ENCODE measurements at regions not wholly inside any gene's neighbourhood (a gene's known extent, or its start where the extent isn't known, plus 50 kb on each side); places are given as distances from the start of the nearest gene placed in this dataset.

DNA sequence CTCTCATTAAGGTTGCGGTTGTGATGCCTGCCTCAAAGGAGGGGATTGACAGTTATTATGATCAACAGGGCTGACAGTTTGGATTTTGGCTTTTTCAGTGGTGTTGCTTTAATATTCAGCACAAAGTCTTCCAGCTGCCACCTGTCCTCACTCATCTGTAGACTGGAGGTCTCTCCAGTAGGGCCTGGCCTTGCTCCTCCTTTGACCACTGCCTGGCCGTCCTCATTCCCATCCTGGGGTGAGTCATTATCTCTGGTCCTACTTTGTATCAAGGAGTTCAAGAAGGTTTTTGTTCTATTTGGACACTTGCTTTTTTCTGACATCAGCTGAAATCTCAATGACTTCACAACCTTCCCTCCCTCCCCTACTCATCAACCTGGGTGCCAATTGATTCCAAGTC lies 95.1 kb upstream of the ZPLD1 start:
- Histone ChIP-seq H3K36me3 (no peaks in the 10 kb centered on the region), H3K27me3 (no peaks in the 10 kb centered on the region), H3K4me3 (no peak overlapping the region), H3K4me1 (no peaks in the 10 kb centered on the region), H3K9me3 (no peaks in the 10 kb centered on the region), H3K27ac (no peak overlapping the region)
- in situ Hi-C loops (cut with MboI; ENCODE audit: low sequenced_read_pairs in 4 of 4) (no loop called here), intact Hi-C loops (cut with DNase I; ENCODE audit: low total_unique reads) (no loop called here)
- TF ChIP-seq POLR2A (IDR thresholded peaks at IDR 0.05), result no peak
- TF ChIP-seq, protein P1, sequence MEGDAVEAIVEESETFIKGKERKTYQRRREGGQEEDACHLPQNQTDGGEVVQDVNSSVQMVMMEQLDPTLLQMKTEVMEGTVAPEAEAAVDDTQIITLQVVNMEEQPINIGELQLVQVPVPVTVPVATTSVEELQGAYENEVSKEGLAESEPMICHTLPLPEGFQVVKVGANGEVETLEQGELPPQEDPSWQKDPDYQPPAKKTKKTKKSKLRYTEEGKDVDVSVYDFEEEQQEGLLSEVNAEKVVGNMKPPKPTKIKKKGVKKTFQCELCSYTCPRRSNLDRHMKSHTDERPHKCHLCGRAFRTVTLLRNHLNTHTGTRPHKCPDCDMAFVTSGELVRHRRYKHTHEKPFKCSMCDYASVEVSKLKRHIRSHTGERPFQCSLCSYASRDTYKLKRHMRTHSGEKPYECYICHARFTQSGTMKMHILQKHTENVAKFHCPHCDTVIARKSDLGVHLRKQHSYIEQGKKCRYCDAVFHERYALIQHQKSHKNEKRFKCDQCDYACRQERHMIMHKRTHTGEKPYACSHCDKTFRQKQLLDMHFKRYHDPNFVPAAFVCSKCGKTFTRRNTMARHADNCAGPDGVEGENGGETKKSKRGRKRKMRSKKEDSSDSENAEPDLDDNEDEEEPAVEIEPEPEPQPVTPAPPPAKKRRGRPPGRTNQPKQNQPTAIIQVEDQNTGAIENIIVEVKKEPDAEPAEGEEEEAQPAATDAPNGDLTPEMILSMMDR (IDR thresholded peaks at IDR 0.05 in 4 of 5, conservative IDR thresholded peaks at IDR 0.05 in 1 of 5), result no peak
- no peak for ATAC-seq
- DNase-seq, result no peak

DNA sequence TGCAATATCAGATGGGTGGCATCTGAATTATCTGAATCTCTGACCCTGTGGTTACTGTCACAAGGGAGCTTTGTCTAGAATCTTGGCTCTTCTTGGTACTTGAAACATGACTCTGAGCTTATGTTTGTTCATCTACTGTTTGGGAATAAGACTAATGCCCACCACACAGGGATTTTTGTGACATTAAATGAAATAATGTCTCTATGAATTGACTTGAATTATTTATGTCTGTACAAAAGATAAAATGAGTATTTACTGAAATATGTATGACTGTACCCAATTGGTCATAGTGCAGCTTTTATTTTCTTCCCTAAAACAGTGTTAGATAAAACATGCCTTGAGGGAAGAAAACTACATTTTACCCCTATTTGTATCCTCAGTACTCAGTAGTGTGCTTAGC lies 87.9 kb upstream of the ZPLD1 start:
- DNase-seq (no peak), ATAC-seq (no peak)
- no peaks in the 10 kb centered on the region for H3K4me1 ChIP-seq
- intact Hi-C loops (cut with DNase I; ENCODE audit: low total_unique reads), result no loop called here
- no peak for TF ChIP-seq POLR2A (IDR thresholded peaks at IDR 0.05)
- TF ChIP-seq, protein P1 (IDR thresholded peaks at IDR 0.05 in 4 of 5, conservative IDR thresholded peaks at IDR 0.05 in 1 of 5), result no peak
- H3K9me3 ChIP-seq, result no peaks in the 10 kb centered on the region
- no peaks in the 10 kb centered on the region for H3K36me3 ChIP-seq
- no peak overlapping the region for H3K27ac ChIP-seq
- in situ Hi-C loops (cut with MboI; ENCODE audit: low sequenced_read_pairs in 4 of 4), result no loop called here
- H3K27me3 ChIP-seq, result no peaks in the 10 kb centered on the region
- H3K4me3 ChIP-seq, result no peak overlapping the region

DNA sequence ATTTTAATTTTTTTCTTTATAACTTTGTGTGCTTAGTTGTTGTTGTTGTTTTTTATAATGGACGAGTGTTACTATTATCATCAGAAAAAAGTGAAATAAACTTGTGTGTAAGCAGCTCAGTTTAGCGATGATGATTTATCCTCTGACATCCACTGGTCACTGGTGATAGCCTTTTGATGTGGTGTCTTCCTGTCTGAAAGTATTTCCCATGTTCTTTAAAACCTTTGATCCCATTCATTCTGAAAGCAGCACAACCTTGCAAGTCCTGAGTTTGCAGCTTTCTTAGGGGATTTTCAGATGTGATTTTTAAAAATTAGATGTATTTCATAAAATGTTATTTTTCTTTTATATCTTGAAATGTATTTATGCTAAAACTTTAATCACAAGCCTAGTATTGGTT lies 85.9 kb upstream of the ZPLD1 start:
- TF ChIP-seq, protein P1 (IDR thresholded peaks at IDR 0.05 in 4 of 5, conservative IDR thresholded peaks at IDR 0.05 in 1 of 5), result no peak
- TF ChIP-seq POLR2A (IDR thresholded peaks at IDR 0.05), result no peak
- no peak overlapping the region for H3K4me3 ChIP-seq
- no peak for DNase-seq

DNA sequence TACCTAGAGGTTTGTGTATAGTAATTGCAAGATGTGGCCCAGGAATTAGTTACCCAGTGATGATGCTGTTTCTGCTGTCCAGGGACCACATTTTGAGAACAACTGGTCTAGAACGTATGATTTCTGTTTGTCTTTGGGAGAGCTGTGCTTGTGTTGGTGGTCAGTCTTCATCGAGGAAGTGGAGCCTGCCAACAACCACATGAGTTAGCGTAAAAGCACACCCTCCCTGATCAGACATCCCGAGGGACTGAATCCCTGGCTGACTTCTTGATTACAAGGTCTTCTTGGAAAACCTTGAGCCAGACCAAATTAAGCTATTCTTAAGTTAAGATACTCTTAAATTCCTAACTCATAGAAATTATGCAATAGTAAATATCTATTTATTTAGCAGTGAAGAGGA lies 81.7 kb upstream of the ZPLD1 start:
- in situ Hi-C loops (cut with MboI; ENCODE audit: low sequenced_read_pairs in 4 of 4), result no loop called here
- DNase-seq, result no peak

More for the DNA sequence above, 85.9 kb upstream of the ZPLD1 start:
- no peaks in the 10 kb centered on the region for H3K36me3 ChIP-seq
- no peak for ATAC-seq
- H3K9me3 ChIP-seq, result no peaks in the 10 kb centered on the region
- in situ Hi-C loops (cut with MboI; ENCODE audit: low sequenced_read_pairs in 4 of 4) (no loop called here), intact Hi-C loops (cut with DNase I; ENCODE audit: low total_unique reads) (no loop called here)
- no peaks in the 10 kb centered on the region for H3K27me3 ChIP-seq
- no peaks in the 10 kb centered on the region for H3K4me1 ChIP-seq
- no peak overlapping the region for H3K27ac ChIP-seq

DNA sequence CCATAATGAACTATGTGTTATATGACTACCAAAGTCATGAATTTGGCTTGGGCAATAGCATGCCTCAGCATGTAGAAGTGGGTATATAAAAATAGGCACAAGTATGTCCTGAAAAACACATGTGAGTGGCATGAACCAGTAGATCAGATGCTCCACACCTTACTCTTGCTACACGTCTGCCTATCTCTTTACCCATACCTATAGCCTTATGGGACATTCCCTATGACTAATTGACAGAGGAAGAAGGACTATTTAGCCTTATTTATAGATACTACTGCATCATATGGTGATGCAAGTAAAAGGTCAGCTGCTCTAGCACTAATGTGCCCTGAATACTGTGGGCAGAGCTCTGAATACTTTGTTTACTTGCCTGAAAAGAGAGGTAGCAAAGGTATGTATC lies 81.0 kb upstream of the ZPLD1 start:
- intact Hi-C loops (cut with DNase I; ENCODE audit: low total_unique reads) (no loop called here), in situ Hi-C loops (cut with MboI; ENCODE audit: low sequenced_read_pairs in 4 of 4) (no loop called here)
- TF ChIP-seq, protein P1 (IDR thresholded peaks at IDR 0.05 in 4 of 5, conservative IDR thresholded peaks at IDR 0.05 in 1 of 5), result no peak
- TF ChIP-seq POLR2A (IDR thresholded peaks at IDR 0.05), result no peak
- H3K4me1 ChIP-seq, result no peaks in the 10 kb centered on the region
- no peak overlapping the region for H3K27ac ChIP-seq
- no peak for ATAC-seq
- DNase-seq, result no peak
- H3K36me3 ChIP-seq, result no peaks in the 10 kb centered on the region
- no peaks in the 10 kb centered on the region for H3K27me3 ChIP-seq
- no peaks in the 10 kb centered on the region for H3K9me3 ChIP-seq
- H3K4me3 ChIP-seq, result no peak overlapping the region

More for the DNA sequence above, 81.7 kb upstream of the ZPLD1 start:
- H3K4me1 ChIP-seq, result no peaks in the 10 kb centered on the region
- intact Hi-C loops (cut with DNase I; ENCODE audit: low total_unique reads), result no loop called here
- no peaks in the 10 kb centered on the region for H3K27me3 ChIP-seq
- H3K4me3 ChIP-seq, result no peak overlapping the region
- ATAC-seq, result no peak
- H3K27ac ChIP-seq, result no peak overlapping the region
- H3K36me3 ChIP-seq, result no peaks in the 10 kb centered on the region
- no peak for TF ChIP-seq POLR2A (IDR thresholded peaks at IDR 0.05)
- TF ChIP-seq, protein P1 (IDR thresholded peaks at IDR 0.05 in 4 of 5, conservative IDR thresholded peaks at IDR 0.05 in 1 of 5), result no peak
- no peaks in the 10 kb centered on the region for H3K9me3 ChIP-seq

All from gastrocnemius medialis (tissue), 4 donors.